WTC11 (cell line): ENCODE measurements at regions not wholly inside any gene's neighbourhood (a gene's known extent, or its start where the extent isn't known, plus 50 kb on each side); places are given as distances from the start of the nearest gene placed in this dataset.

Experiments used
- ATAC-seq: fragments of 200-7000 bp; cut with Tn5 transposase; 2 replicates; pipeline ENCODE4 v1.10.0; 2021; ENCODE audit warnings: mild to moderate bottlenecking, moderate library complexity
- CTCF ChIA-PET: fragments of 300-600 bp; sonication (Branson Sonifier 250); formaldehyde crosslinking; loops from one replicate; lab custom pipeline; 2021; ENCODE audit warnings: antibody characterized with exemption; lab: Charles Lee
- POLR2A ChIA-PET: fragments of 350-600 bp; sonication (Branson Sonifier 250); formaldehyde crosslinking; loops from one replicate; lab custom pipeline; 2021; ENCODE audit warnings: antibody characterized with exemption; lab: Charles Lee
- DNase-seq: peaks from one replicate; pipeline ENCODE4 v3.0.0; 2021; ENCODE audit warnings: low spot score
- H3K27ac Mint-ChIP-seq: 2 replicates; pipeline ENCODE4 v1.8.0; 2021; ENCODE audit warnings: mixed read lengths
- H3K27me3 Mint-ChIP-seq: 2 replicates; pipeline ENCODE4 v1.8.0; 2021; ENCODE audit warnings: low read depth, mild to moderate bottlenecking, moderate library complexity, mixed read lengths
- H3K36me3 Mint-ChIP-seq: 2 replicates; pipeline ENCODE4 v1.8.0; 2021; ENCODE audit warnings: mixed read lengths
- H3K4me1 Mint-ChIP-seq: 2 replicates; pipeline ENCODE4 v1.8.0; 2022; ENCODE audit warnings: mixed read lengths
- H3K4me3 Mint-ChIP-seq: 2 replicates; pipeline ENCODE4 v1.8.0; 2021; ENCODE audit warnings: mild to moderate bottlenecking, moderate library complexity, mixed read lengths
- H3K9me3 Mint-ChIP-seq: 2 replicates; pipeline ENCODE4 v1.8.0; 2021; ENCODE audit warnings: mixed read lengths
- E2F5 ChIP-seq: sonication (generic); formaldehyde crosslinking; IDR thresholded peaks from 2 replicates; pipeline ENCODE4 v1.8.1; 2022; ENCODE audit warnings: mild to moderate bottlenecking, moderate library complexity, missing genetic modification reagents
- ELF4 ChIP-seq: sonication (generic); formaldehyde crosslinking; IDR thresholded peaks from 2 replicates; pipeline ENCODE4 v1.8.1; 2022; ENCODE audit warnings: low read depth, mild to moderate bottlenecking, moderate library complexity, missing genetic modification reagents
- ESRRA ChIP-seq: sonication (generic); formaldehyde crosslinking; IDR thresholded peaks from 2 replicates; pipeline ENCODE4 v1.8.1; 2022; ENCODE audit warnings: mild to moderate bottlenecking, missing genetic modification reagents, borderline replicate concordance
- ETV6 ChIP-seq: sonication (generic); formaldehyde crosslinking; IDR thresholded peaks from 2 replicates; pipeline ENCODE4 v1.8.1; 2022; ENCODE audit warnings: mild to moderate bottlenecking, missing genetic modification reagents
- FOXP4 ChIP-seq: sonication (generic); formaldehyde crosslinking; IDR thresholded peaks from 2 replicates; pipeline ENCODE4 v1.8.0; 2022; ENCODE audit warnings: mild to moderate bottlenecking, missing genetic modification reagents
- GTF2I ChIP-seq: fragments of 250-450 bp; sonication (Bioruptor Pico); conservative IDR thresholded peaks from 2 replicates; pipeline ENCODE4 v1.4.0; 2021; ENCODE audit warnings: mild to moderate bottlenecking
- NR3C1 ChIP-seq: sonication (generic); formaldehyde crosslinking; conservative IDR thresholded peaks from 2 replicates; pipeline ENCODE4 v1.8.1; 2023; ENCODE audit warnings: low read depth, mild to moderate bottlenecking, missing genetic modification reagents
- SMAD3 ChIP-seq: sonication (generic); formaldehyde crosslinking; IDR thresholded peaks from 2 replicates; pipeline ENCODE4 v1.8.0; 2022; ENCODE audit warnings: missing genetic modification reagents, mild to moderate bottlenecking, borderline replicate concordance
- SMAD4 ChIP-seq: sonication (generic); formaldehyde crosslinking; IDR thresholded peaks from 2 replicates; pipeline ENCODE4 v1.8.0; 2022; ENCODE audit warnings: mild to moderate bottlenecking, missing genetic modification reagents
- TEAD4 ChIP-seq: sonication (generic); formaldehyde crosslinking; IDR thresholded peaks from 2 replicates; pipeline ENCODE4 v1.8.0; 2022; ENCODE audit warnings: mild to moderate bottlenecking, missing genetic modification reagents
- ZMAT4 ChIP-seq: fragments of 250-450 bp; sonication (Bioruptor Pico); IDR thresholded peaks from 2 replicates; pipeline ENCODE4 v1.9.0; 2021; ENCODE audit warnings: mild to moderate bottlenecking
- ZNF138 ChIP-seq: sonication (generic); formaldehyde crosslinking; conservative IDR thresholded peaks from 2 replicates; pipeline ENCODE4 v1.8.1; 2022; ENCODE audit warnings: mild to moderate bottlenecking, moderate library complexity, missing genetic modification reagents
- ZNF416 ChIP-seq: fragments of 250-450 bp; sonication (Bioruptor Pico); IDR thresholded peaks from 2 replicates; pipeline ENCODE4 v1.9.0; 2021; ENCODE audit warnings: mild to moderate bottlenecking, inconsistent platforms
- TF ChIP-seq, protein P1 (sequence below): fragments of 200-600 bp; IDR thresholded peaks from 2 replicates; pipeline ENCODE4 v1.8.0; 2022; ENCODE audit warnings: antibody characterized with exemption
- TF ChIP-seq, protein P2 (sequence below): sonication (generic); formaldehyde crosslinking; IDR thresholded peaks from 2 replicates; pipeline ENCODE4 v1.8.0; 2023; ENCODE audit warnings: missing genetic modification reagents
- TF ChIP-seq, protein P3 (sequence below): sonication (generic); formaldehyde crosslinking; IDR thresholded peaks from 2 replicates; pipeline ENCODE4 v1.8.0; 2022; ENCODE audit warnings: missing genetic modification reagents

DNA sequence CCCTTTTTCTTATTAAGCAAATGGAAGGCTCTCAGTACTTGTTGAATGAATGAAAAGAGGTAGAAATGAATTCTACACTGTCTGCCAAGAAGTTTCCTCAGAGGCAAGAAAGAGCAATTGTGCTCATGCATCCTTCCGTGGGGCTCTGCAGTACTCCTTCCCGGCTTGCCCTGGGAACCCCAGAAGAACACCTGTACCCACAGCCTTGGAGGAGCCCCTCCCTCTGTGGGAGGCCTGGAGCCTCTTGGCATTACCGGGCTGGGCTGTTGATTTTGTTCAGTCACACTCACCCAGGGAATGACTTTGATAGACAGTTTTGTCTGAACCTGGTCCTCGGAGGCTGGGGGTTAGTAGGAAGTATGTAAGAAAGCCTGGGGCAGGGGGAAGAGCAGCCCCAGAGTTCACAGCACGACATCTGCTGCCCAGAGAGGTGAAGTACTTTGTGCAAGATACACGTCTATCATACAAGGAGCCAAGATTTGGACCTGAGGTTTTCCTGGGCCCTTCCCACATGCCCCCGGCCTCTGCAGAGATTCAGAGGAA, 134.8 kb upstream of the GDF10 start:
- H3K27me3 Mint-ChIP-seq, result no peaks in the 10 kb centered on the region
- ChIA-PET CTCF (no interaction called here), POLR2A (no interaction called here)
- H3K4me1 Mint-ChIP-seq, result peaks cover 6% of the 10 kb centered on the region; the same call in 1 of the 2 replicates
- ATAC-seq (no peak), DNase-seq (no peak)
- H3K27ac Mint-ChIP-seq, result no peak overlapping the region
- H3K4me3 Mint-ChIP-seq, result no peak overlapping the region
- peaks cover 30% of the 10 kb centered on the region for H3K9me3 Mint-ChIP-seq
- H3K36me3 Mint-ChIP-seq, result peaks cover 16% of the 10 kb centered on the region
- TF ChIP-seq FOXP4 (CRISPR knock-in tag) (no peak), ELF4 (no peak), ZNF138 (CRISPR knock-in tag) (no peak), E2F5 (CRISPR knock-in tag) (no peak), ESRRA (no peak), TEAD4 (CRISPR knock-in tag) (no peak), ZMAT4 (no peak), SMAD3 (no peak), ETV6 (CRISPR knock-in tag) (no peak), ZNF416 (CRISPR knock-in tag) (no peak), NR3C1 (CRISPR knock-in tag) (no peak)
- TF ChIP-seq, protein P1, sequence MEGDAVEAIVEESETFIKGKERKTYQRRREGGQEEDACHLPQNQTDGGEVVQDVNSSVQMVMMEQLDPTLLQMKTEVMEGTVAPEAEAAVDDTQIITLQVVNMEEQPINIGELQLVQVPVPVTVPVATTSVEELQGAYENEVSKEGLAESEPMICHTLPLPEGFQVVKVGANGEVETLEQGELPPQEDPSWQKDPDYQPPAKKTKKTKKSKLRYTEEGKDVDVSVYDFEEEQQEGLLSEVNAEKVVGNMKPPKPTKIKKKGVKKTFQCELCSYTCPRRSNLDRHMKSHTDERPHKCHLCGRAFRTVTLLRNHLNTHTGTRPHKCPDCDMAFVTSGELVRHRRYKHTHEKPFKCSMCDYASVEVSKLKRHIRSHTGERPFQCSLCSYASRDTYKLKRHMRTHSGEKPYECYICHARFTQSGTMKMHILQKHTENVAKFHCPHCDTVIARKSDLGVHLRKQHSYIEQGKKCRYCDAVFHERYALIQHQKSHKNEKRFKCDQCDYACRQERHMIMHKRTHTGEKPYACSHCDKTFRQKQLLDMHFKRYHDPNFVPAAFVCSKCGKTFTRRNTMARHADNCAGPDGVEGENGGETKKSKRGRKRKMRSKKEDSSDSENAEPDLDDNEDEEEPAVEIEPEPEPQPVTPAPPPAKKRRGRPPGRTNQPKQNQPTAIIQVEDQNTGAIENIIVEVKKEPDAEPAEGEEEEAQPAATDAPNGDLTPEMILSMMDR, result no peak
- TF ChIP-seq, protein P2, sequence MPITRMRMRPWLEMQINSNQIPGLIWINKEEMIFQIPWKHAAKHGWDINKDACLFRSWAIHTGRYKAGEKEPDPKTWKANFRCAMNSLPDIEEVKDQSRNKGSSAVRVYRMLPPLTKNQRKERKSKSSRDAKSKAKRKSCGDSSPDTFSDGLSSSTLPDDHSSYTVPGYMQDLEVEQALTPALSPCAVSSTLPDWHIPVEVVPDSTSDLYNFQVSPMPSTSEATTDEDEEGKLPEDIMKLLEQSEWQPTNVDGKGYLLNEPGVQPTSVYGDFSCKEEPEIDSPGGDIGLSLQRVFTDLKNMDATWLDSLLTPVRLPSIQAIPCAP (CRISPR knock-in tag), result no peak

DNA sequence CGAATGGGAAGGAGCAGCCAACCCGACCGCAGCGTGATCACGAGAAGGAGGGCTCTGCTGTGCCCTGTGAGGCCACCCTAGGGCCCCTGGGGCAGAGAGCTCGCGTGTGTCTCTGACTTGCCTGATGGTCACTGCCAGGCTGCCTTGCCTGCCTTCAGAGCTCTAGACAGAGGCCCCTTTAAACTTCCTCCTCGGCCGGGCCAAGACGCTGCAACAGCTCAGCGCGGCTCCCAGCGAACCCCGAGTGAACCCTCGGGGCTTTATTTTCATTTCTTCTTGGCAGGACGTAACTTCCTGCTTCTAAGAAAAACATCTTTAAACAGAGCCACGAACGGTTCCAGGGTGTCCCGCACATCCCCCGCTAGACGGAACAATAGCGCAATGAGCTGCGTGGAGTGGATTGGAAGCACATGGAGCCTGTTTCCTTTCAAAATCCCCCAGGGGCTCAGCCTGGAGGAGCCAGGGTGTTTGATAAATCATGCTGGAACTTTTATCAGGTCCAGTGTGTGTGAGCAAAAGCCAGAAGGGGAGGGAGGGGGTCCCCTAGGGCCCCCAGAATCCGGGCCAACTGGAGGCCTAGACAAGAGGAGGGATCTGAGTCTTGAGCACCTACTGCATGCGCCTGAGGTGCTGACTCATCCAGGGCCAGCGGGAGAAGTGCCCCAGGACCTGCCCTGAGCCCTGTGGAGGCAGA, 134.1 kb upstream of the GDF10 start:
- no peak overlapping the region for H3K27ac Mint-ChIP-seq
- no peak for DNase-seq

DNA sequence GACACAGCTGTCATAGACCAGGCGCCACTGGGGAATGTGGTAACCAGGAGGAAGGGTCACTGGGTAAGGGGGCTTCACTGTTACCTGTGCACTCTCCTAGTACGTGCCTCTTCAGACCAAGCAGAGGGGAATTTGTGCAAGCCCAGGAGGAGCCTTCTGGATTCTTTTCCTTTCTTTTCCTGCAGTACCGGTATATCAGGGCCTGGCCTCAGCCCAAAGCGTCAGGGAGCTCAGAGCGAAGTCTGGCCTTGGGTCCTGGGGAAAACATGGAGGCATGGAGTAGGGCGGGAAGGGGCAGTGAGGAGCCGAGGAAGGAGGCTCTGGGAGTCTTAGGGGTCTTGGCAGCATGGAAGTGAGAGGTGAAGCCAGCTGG, 133.6 kb upstream of the GDF10 start:
- CTCF ChIA-PET, result interaction anchor here (0.6 kb wide), 1 partner anchor 173 kb away, joined by 3 read pairs; no protein-coding TSS in a partner anchor
- peaks cover 39% of the 10 kb centered on the region for H3K9me3 Mint-ChIP-seq

More for the DNA sequence above, 134.1 kb upstream of the GDF10 start:
- ChIA-PET POLR2A (no interaction called here), CTCF (no interaction called here)
- Mint-ChIP-seq H3K9me3 (peaks cover 36% of the 10 kb centered on the region), H3K27me3 (no peaks in the 10 kb centered on the region; the same call in 1 of the 2 replicates), H3K4me3 (no peak overlapping the region), H3K4me1 (peaks cover 2% of the 10 kb centered on the region; the same call in 1 of the 2 replicates), H3K36me3 (peaks cover 22% of the 10 kb centered on the region)
- no peak for TF ChIP-seq SMAD4 (CRISPR knock-in tag)
- ATAC-seq, result peak; percentile 39

More for the DNA sequence above, 133.6 kb upstream of the GDF10 start:
- H3K36me3 Mint-ChIP-seq, result peaks cover 25% of the 10 kb centered on the region
- DNase-seq (no peak), ATAC-seq (no peak)
- no peak for TF ChIP-seq GTF2I
- TF ChIP-seq, protein P3, sequence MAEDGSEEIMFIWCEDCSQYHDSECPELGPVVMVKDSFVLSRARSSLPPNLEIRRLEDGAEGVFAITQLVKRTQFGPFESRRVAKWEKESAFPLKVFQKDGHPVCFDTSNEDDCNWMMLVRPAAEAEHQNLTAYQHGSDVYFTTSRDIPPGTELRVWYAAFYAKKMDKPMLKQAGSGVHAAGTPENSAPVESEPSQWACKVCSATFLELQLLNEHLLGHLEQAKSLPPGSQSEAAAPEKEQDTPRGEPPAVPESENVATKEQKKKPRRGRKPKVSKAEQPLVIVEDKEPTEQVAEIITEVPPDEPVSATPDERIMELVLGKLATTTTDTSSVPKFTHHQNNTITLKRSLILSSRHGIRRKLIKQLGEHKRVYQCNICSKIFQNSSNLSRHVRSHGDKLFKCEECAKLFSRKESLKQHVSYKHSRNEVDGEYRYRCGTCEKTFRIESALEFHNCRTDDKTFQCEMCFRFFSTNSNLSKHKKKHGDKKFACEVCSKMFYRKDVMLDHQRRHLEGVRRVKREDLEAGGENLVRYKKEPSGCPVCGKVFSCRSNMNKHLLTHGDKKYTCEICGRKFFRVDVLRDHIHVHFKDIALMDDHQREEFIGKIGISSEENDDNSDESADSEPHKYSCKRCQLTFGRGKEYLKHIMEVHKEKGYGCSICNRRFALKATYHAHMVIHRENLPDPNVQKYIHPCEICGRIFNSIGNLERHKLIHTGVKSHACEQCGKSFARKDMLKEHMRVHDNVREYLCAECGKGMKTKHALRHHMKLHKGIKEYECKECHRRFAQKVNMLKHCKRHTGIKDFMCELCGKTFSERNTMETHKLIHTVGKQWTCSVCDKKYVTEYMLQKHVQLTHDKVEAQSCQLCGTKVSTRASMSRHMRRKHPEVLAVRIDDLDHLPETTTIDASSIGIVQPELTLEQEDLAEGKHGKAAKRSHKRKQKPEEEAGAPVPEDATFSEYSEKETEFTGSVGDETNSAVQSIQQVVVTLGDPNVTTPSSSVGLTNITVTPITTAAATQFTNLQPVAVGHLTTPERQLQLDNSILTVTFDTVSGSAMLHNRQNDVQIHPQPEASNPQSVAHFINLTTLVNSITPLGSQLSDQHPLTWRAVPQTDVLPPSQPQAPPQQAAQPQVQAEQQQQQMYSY (CRISPR knock-in tag), result peak; percentile 80
- H3K4me3 Mint-ChIP-seq, result no peak overlapping the region
- H3K27ac Mint-ChIP-seq, result no peak overlapping the region
- POLR2A ChIA-PET, result interaction anchor here (0.6 kb wide), 1 partner anchor 125 kb away, joined by 3 read pairs; no protein-coding TSS in a partner anchor
- no peaks in the 10 kb centered on the region for H3K4me1 Mint-ChIP-seq
- H3K27me3 Mint-ChIP-seq, result no peaks in the 10 kb centered on the region; the same call in 1 of the 2 replicates
